MV-4-11 (cell line): ENCODE measurements at regions not wholly inside any gene's neighbourhood (a gene's known extent, or its start where the extent isn't known, plus 50 kb on each side); places are given as distances from the start of the nearest gene placed in this dataset.

Experiments used
- DNase-seq: peaks from one replicate; lab custom pipeline; 2025; lab: John Stamatoyannopoulos, UW

DNA sequence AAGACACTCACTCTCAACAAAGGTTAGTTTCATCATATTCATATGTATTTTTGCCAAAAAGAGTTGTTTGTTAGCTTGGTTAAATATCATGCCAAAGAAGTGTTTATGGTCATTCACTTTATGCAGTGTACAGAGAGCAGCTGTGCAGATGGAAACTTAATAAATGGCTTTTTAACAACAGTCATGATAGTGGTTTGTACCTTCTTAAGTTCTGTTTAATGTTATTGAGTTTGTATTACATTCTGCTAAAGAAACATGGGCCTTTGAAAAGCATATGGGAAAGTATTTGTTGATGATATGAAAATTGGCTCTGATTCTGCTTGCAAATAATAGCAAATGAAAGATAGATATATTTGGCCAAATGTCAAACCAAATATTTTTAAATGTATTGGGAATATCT is 607.3 kb downstream of the NCAM2 start:
- DNase-seq, result no peak

DNA sequence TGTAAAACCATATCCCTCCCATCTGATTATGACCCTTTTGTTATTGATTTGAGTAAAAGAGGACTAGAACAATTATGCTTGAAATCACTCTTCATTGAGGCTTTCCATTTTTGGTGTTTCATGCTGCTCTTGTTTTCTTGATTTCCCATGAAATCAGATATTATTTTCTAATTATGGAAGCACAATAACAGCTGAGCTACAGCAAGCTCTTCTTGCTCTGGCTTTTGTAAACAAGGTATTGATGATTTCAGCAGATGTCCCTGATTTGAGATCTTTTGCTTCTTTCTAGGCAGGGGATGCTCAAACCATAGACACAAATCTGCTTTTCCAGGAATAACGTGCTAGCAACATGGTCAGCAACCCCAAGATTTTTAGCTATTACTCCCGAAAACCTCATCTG is 607.8 kb downstream of the NCAM2 start:
- DNase-seq, result no peak

DNA sequence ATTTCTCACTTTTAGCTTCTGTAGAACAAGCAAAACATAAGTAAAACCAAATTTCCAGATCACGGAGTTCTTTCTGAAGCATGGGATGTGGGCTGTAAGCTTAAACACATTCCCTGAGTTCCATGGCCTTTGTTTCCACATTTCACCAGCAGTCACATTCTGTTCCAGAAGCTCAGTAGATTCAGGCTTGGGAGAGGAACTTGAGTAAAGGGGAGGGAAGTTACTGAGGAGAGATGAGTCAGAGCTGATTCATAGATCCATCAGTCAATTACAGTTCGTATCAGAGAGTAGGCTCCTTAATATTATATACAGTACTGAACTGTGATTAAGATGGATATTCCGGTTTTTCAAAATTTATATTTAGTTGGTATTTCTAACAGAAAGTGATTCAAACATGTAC is 614.3 kb downstream of the NCAM2 start:
- peak; percentile 56 for DNase-seq

DNA sequence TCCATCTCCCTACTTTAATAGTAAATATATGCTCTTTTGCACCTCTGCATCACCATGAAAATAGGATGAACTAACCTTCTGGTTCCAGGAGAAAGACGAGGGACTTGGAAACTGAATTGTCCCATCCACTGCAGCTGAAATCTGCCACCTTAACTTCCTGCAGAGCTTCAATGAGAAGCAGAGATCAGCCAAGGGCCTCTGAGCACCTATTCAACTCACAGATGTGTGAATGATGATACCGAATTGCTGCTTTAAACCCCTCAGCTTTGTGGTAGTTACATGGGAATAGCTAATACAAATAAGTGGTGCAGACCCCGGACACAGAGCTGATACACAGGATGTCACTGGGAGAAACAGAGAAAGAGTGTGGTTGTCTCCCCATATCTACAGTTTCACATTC is 616.8 kb downstream of the NCAM2 start:
- DNase-seq, result no peak

DNA sequence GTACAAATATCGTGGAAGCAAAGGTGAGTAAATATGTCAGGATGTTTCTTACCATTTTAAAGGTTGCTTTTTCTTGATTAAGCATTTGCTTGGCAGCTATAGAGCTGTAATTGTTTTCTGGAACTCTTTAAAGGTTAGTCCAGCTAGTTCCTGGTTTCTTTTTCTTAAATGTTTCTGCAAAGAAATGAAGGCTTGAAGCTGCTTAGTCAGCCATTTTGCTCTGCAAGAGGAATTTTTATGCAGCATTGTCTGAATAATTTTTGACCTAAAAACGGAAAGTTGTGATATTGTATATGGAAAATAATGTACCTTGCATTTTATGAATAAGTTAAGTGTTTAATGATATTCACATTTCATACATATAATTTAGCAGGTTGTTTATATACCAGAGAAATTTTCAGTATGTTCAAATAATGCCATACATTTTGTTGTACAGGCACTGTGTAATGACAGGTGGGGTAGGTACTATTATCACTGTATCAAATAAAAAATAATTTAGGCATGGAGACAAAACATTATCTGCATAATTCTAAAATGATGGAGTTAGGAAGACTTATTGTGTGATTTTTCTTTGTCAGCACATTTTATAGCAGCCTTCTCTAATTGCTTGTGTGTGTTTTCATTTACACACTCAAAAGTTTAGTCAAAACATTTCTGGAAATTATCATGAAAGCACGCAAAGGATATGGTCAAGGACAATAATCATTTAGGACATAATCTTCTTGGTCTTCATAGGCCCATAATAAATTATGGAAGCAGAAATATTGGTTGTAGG is 624.4 kb downstream of the NCAM2 start:
- DNase-seq, result no peak

DNA sequence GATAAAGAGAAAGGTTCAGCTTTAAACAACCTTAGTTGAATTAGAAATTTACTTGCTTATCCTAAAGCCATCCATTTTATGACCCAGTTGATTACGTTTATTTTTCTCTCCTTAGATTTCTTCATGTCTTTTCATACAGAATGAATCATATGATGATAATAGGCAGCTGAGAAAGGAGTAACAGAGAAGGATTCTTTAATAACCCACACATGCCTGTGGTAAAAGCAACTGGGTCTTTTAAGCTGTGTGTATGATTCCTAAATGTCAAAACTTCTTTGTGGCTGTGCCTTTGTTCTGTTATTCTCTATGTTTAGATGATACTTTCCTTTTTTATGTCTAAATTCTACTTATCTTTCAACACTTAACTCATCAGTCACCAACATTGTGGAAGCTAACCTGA is 626.5 kb downstream of the NCAM2 start:
- DNase-seq, result no peak

DNA sequence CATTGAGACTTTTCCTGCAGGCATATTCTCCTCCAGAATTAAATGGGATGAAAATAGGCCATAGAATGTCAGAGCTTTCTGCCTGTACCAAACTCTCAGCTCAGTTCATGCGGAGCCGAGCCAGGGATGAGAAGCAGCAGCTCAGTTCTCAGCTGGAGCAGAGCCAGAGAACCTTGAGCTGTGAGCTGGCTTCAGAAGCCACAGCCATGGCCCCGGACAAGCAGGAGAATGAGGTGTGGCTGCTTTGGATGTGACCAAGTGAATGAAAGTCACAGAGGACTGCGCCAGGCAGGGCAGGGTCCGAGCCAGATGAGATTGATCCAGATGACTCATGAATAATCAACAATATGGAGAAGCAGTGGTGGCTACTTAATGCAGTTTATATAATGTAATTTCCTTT is 633.8 kb downstream of the NCAM2 start:
- DNase-seq, result no peak

DNA sequence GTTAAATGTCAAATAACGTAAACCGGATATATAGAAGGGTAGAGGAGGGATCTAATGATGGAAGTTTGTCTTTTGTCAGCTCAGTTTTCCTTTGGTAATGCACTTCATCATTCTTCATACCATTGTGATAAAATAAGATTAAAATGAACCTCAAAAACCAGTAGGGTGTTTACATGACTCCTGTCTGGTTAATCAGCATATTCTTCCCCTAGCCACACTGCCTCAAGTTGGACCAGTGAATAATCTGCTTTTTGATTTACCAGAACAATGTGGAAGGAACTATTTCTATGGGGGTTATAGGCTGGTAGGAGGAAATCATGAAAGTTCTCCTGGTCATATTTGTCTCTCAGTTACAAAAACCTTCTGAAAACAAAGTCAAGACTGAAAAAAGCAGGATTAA is 634.7 kb downstream of the NCAM2 start:
- DNase-seq, result no peak

DNA sequence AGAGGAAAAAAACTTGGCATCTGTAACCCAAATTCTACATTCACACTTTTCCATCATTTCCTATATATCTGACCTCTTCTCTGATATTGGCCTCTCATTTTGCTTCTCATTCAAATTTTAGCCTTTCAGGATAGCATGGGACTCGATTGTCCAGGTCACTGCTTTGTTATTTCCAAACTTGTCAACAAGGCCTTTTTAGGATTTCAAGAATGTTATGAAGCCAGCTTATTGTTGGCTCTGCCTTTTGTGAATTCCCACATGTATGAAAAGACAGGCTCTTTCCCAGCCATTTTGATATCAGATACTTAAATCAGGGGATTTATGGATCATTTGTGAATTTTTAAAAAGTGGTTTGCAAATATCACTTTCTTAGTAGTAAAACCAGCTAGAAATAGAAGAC is 663.5 kb downstream of the NCAM2 start:
- no peak for DNase-seq

DNA sequence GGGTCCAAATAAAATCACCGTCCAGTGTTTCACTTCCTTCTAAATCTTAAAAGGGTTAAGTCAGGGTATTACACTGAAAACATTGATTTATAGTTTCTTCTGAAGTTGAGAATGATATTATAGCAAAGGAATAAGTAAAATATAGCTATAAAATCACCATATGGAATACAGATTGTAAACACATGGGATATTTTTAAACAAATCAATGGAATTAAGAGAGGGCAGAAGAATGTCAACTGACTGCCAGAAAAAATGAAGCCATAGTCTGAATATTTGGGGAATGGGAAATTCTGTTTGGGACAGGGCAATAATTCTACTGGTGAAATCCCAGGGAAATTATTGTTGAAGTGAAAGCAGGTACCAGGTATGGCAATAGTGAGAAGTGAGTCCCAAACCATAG is 664.6 kb downstream of the NCAM2 start:
- no peak for DNase-seq

DNA sequence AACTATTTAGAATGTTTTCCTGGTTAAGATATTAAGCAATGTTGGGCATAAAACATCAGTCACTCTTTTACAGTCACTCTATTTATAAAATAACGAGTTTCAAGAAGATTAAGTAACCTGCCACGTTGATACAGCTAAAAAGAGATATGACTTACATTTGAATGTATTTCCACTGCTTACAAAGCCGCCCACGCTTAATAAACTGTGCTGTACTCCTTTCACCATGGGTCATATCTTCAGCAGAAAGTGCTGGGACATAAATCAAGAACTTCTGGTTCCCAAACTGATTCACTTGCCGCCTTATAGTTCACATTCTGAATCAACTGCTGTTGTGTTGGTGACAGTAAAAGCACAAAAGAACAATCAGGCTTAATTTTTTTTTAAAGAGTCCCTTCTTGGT is 666.7 kb downstream of the NCAM2 start:
- no peak for DNase-seq

DNA sequence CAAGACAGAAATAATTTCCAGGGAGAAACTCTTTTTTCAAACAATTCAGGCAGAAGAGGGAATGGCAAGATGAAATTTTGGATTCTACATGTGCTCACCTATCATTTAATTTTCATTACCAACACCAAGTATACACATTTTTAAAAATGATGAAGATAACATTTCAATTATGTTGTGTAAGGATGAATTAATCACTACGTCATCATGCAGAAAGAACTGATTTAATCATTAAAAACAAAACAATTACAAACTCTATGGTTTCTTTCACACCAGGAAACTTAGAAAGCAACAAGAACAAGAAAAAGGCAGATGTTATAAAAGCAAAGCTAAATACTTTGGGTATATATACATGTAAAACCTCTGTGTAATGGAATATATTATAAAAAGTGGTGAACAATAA is 668.5 kb downstream of the NCAM2 start:
- DNase-seq, result no peak

DNA sequence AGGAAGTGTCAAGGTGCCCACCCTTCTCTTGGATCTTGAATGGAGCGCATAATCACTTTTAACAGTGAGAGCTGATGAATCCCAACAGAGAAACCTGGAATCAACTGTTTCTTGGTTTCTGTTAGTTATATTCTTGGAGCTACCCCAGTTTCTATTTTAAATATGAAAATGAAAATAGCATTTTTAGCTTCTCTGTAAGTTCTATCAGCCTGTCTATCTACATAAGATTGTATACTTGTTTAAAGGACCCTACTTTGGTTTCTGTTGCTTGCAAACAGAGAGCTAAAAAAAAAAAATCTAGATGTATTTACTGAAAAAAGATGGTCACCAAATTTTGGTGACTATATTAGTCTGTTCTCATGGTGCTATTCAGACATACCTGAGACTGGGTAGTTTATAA is 670.0 kb downstream of the NCAM2 start:
- no peak for DNase-seq

DNA sequence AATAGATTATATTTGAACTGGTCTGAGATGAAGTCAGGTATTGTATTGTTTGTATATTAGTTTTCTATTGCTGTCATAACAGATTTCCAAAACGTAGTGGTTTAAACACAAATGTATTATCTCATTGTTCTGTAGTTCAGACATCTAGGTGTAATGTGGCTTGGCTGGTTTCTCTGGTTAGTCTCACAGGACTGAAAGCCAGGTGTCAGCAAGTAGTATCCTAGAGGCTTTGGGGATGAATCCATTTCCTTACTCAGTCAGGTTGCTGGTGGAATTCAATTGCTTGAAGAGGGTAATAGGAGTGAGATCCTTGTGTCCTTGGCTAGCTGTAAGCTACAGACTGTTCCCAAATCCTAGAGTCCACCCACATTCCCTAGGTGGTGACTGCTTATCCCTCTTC is 675.8 kb downstream of the NCAM2 start:
- DNase-seq, result no peak

DNA sequence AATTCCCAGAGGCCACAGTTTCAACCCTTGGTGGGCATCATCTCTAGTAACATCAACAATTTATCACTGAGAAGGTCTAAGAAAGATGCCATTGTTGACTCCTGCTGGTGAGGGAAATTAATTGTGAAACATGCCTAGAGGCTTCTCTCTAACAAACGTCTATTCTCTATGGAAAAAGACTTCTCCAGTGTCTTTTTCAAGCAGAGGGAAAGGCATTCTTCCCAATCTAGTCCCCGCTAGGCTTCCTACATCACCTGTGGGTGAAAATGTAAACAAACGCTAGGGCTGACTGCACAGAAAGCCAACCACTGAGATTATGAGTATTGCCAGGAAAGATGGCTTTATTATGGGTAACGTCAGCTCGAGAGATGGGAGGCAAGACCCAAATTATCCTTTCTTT is 677.4 kb downstream of the NCAM2 start:
- DNase-seq, result no peak

DNA sequence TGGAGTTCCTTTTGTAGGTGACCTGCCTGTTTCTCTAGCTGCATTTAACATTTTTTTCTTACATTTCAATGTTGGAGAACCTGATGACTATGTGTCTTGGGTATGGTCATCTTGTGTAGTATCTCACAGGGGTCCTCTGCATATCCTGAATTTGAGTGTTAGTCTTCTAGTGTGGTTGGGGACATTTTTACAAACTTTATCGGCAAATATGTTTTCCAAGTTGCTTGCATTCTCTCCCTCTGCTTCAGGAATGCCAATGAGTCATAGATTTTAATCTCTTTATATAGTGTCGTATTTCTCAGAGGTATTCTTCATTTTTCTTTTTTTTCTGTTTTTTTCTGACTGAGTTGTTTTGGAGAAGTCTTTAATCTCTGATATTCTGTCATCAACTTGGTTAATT is 684.0 kb downstream of the NCAM2 start:
- DNase-seq, result no peak

DNA sequence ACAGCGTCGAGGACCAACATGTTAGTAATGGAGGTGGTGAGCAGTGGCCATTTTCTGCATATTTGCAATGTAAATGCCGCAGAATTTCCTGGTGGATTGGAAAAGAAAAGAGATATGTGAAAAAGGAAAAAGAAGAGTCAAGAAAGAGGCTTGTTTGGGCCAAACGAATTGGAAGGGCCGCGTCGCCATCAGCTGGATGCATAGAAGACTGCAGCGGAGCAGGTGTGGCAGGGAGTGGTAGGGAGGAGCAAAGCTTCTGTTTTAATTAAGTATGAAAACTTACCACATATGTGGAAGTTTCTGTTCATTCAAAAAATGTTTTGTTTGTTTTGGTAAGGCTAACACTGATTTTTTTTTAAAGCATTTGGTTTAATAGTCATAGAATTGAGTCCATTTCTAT is 690.7 kb downstream of the NCAM2 start:
- peak; percentile 1 for DNase-seq

DNA sequence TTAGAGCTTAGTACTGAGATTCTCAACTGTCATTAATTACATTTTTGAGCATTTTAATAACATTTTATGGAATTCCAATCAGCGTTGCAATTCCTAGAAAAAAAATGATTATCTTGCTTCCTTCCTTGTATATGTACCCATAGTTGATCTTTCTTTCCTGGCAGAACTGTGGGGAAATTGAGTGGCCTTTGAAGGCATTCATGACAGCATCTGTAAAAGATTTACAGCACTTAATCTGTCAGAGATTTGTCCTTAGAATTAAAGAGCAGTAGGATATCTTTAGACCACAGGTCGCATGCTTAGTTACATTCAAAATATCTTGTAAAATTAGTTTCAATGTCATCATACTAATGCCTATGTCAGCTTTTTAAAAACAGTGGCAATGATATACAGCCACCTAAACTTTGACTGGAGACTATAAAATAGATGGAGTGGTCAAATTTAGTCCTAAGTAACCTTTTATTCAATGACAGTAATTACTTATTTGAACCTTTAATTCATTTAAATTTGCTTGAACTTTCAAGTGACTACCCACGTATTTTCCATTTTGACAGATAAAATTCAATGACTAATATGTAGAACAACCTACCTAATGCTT is 692.0 kb downstream of the NCAM2 start:
- no peak for DNase-seq

DNA sequence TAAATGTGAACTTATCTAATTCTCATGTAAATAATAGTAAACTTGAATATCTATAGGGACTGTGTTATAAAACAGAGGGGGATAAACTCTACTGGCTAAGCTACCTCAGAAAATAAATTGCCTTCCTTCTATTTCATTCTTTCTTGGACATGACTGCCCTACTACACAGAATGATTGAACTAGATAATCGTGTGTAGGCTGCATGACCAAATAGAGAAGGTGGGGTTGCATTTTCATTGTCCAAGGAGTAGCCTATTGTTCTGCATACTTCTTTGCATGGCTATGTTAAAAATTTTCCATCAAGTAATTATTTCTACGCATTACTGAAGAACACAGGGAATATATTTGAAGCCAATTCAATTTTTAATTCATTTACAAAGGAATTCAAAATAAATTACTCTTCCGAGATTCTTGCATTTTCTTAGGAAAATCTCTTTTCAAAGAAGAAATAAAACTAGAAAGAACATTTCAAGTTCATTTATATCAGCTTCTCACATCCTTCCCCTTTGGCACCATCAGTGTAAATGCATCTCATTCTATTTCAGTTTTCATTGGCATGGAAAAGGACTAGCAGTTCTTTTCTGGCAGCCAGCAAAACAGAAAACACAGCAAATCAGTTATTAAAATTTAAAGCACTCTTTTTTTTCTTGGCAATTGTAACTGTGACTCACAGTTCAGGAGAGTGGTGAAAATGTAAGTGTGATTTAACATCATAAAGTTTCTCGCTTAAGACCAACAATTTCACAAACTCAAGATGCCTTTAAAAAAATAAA is 714.7 kb downstream of the NCAM2 start:
- no peak for DNase-seq

DNA sequence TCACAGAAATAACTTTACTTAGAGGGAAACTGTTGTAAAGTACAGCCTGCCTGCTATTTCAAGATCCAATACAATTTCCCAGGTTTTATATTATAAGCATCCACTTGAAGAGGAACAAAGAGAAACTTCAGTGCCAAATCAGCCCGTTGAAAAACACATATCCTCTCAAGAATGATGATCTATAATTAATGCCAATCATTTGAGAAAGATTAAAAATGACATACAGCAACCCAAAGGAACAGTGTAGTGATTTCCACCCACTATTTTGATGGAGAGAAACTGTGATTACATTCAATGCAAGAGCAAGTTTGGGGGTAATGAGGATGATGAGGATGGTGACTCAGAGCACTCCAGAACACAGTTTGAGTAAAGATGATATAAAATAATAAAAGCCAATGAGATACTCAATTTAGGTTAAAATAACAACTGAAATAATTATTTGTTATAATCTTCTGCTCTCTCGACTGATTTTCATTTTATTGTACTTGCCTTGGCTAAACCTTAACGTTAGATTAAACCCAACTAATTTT is 715.5 kb downstream of the NCAM2 start:
- no peak for DNase-seq

DNA sequence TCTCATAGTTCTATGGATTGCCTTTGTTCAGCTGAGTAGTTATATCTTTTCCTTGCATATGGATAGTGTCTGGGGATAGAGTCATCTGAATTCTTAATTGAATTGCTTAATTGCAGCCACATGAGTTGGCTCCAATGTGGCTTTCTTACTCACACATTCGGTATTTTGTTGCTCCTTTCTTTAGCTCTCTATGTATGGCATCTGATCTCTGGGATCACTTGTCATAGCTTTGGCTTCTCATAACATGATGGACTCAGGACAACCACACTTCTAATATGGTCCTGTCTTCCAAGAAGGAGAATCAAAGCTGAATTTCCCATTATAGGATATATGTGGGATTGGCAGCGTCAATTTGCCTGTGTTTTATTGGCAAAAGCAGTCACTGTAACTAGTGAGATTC is 716.2 kb downstream of the NCAM2 start:
- no peak for DNase-seq

DNA sequence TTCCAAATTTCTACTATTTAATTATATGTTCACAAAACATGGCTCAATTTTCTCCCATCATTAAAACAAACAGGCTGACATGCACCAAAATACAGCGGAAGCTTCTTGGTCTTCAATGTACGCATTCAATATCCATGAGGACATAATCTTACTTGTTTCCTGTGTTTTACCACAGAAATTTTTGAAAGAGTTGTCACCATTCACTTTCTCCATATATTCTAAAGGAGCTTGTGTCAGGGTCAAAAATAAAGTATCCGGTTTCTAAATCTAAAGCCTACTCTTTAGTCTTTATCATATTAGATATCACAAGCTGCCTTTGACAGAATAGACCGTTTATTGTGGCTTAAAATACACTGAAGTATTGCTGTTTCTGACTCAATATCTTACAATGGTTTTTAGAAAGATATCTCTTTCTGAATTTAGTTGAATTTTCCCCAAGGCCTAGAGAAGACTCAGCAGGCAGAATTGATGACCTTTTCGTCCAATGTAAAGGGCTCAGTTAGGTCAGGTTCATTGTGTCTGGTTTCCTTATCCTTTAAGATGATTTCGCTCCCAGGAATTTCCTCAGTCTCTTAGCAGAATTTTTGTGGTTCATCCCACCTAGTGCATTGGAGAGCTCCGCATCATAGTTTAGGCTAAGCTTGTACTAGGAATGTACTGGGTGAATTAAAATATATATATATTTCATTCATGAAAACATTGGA is 717.2 kb downstream of the NCAM2 start:
- DNase-seq, result no peak
